ENCODE measurements at regions not wholly inside any gene's neighbourhood (a gene's known extent, or its start where the extent isn't known, plus 50 kb on each side); places are given as distances from the start of the nearest gene placed in this dataset.

DNA sequence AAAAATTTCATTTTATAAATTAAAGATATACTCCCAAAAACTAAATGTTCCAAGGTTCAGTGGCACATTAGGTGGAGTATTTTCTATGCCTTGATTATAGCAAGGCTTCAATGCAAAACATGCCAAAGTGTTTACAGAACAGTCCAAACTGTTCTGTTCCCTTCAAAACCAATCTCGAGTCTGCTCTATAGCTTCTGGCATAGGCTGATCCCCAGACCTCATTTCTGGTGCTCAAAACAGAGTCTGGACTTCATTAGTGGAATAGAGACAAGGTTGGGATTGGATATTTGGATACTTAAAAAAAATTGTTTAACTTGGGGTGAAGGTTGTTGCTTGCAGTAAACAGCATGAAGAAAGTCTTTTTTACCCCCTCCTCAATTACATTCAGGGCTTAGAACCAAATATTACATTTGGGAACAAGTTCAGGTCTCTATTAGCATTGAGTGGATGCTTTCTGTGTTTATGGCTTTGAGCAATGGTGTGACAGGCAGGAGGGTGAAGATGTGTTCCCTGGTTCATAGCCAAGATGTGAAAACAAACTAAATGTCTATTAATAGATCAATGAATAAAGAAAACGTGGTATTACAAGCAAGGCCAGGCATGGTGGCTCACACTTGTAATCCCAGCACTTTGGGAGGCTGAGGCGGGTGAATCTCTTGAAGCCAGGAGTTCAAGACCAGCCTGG, 208.1 kb upstream of the RND3 start:
- Mint-ChIP-seq H3K27me3 (ENCODE audit: low read depth) (no peaks in the 10 kb centered on the region), H3K27ac (no peak overlapping the region), H3K36me3 (ENCODE audit: insufficient read depth in 1 of 3, low read depth in 3 of 3) (peaks cover 0 to 7% (median 2%) of the 10 kb centered on the region in 3 experiments; a peak in 5 of 7 replicates), H3K4me3 (no peak overlapping the region), H3K9me3 (peaks cover 0 to 12% of the 10 kb centered on the region in 2 experiments; a peak in 1 of 5 replicates), H3K4me1 (peaks cover 0 to under 1% of the 10 kb centered on the region in 2 experiments; a peak in 2 of 4 replicates)
- no peak overlapping the region for H2AK5ac ChIP-seq (ENCODE audit: insufficient read length, low read length)
- no peaks in the 10 kb centered on the region for H3K23me2 ChIP-seq (ENCODE audit: insufficient read length, low read depth, low read length, poor library complexity, severe bottlenecking)
- H2BK5ac ChIP-seq (ENCODE audit: insufficient read length, low read length): no peak overlapping the region
- no peaks in the 10 kb centered on the region for H3K79me1 ChIP-seq (ENCODE audit: insufficient read depth, low read depth, low read length, poor library complexity, severe bottlenecking)
- H4K91ac ChIP-seq (ENCODE audit: insufficient read length, low read depth, low read length): no peak overlapping the region
- no peaks in the 10 kb centered on the region for H3K79me2 ChIP-seq (ENCODE audit: insufficient read depth, low read length)
- no peaks in the 10 kb centered on the region for H4K20me1 ChIP-seq (ENCODE audit: control insufficient read depth, insufficient read depth, insufficient read length)
- no peak overlapping the region for H3K4ac ChIP-seq (ENCODE audit: low read depth, low read length)
- H3K4me2 ChIP-seq (ENCODE audit: insufficient read depth, insufficient read length, low read length): no peak overlapping the region
- no peaks in the 10 kb centered on the region for H3K27me3 ChIP-seq (ENCODE audit: insufficient read depth, low read length)
- no peak overlapping the region for H3K18ac ChIP-seq (ENCODE audit: insufficient read length, low read depth, low read length)
- DNase-seq: no peak
- no peak overlapping the region for H2BK15ac ChIP-seq (ENCODE audit: low read depth, low read length)
- no peak overlapping the region for H2AFZ ChIP-seq (ENCODE audit: low read length)
- no peak overlapping the region for H4K5ac ChIP-seq (ENCODE audit: insufficient read length, low read depth, low read length)
- H3T11ph ChIP-seq (ENCODE audit: low read length): no peak overlapping the region
- no peak overlapping the region for H2BK20ac ChIP-seq (ENCODE audit: low read depth, low read length, poor library complexity, severe bottlenecking)
- H3K4me1 ChIP-seq (ENCODE audit: insufficient read depth, low read length): no peaks in the 10 kb centered on the region
- H2BK120ac ChIP-seq (ENCODE audit: low read depth, low read length, poor library complexity, severe bottlenecking): no peak overlapping the region
- H2BK12ac ChIP-seq (ENCODE audit: insufficient read length, low read depth, low read length): no peak overlapping the region
- H4K8ac ChIP-seq (replicated peaks; ENCODE audit: insufficient read length, low read depth, low read length): no peak overlapping the region
- no peak overlapping the region for H3K56ac ChIP-seq (ENCODE audit: insufficient read length, low read depth, low read length)
- H3K9me3 ChIP-seq (ENCODE audit: control insufficient read depth, low read depth, low read length): no peaks in the 10 kb centered on the region
- TF ChIP-seq, protein P1, sequence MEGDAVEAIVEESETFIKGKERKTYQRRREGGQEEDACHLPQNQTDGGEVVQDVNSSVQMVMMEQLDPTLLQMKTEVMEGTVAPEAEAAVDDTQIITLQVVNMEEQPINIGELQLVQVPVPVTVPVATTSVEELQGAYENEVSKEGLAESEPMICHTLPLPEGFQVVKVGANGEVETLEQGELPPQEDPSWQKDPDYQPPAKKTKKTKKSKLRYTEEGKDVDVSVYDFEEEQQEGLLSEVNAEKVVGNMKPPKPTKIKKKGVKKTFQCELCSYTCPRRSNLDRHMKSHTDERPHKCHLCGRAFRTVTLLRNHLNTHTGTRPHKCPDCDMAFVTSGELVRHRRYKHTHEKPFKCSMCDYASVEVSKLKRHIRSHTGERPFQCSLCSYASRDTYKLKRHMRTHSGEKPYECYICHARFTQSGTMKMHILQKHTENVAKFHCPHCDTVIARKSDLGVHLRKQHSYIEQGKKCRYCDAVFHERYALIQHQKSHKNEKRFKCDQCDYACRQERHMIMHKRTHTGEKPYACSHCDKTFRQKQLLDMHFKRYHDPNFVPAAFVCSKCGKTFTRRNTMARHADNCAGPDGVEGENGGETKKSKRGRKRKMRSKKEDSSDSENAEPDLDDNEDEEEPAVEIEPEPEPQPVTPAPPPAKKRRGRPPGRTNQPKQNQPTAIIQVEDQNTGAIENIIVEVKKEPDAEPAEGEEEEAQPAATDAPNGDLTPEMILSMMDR (conservative IDR thresholded peaks at IDR 0.05): no peak
- no peak overlapping the region for H3K9ac ChIP-seq (ENCODE audit: extremely low read depth, insufficient read length, low read length)
- no peak overlapping the region for H3K14ac ChIP-seq (ENCODE audit: insufficient read depth, low read length)
- H3K27ac ChIP-seq (ENCODE audit: insufficient read length, low read depth, low read length): no peak overlapping the region
- H3K23ac ChIP-seq (ENCODE audit: insufficient read length, low read depth, low read length): no peak overlapping the region
- WGBS (ENCODE audit: extremely low coverage, insufficient read length, low lambda C conversion rate): no CpG with 5 or more reads among the region's 3 CpGs

Data from H9 (cell line).